Myocyte (in vitro differentiated cells): ENCODE measurements at regions not wholly inside any gene's neighbourhood (a gene's known extent, or its start where the extent isn't known, plus 50 kb on each side); places are given as distances from the start of the nearest gene placed in this dataset.
"Not testable (repeated sequence)": the region's sequence is repeated elsewhere in the genome, so short reads cannot be mapped to it uniquely, and the experiment has no call there.

ENCODE experiments used
- DNase-seq: peaks from one replicate; pipeline ENCODE4 v3.0.0-alpha.2; 2012; ENCODE audit warnings: low read depth

GRCh38 chr10:36872702-36873393 lies 252.6 kb upstream of the ANKRD30A start:
- DNase-seq = no peak

- DNase-seq = no peak
Measured at GRCh38 chr10:36840788-36841187, 284.6 kb upstream of the ANKRD30A start.

GRCh38 chr10:36837416-36837815 lies 288.0 kb upstream of the ANKRD30A start:
- no peak for DNase-seq

GRCh38 chr10:36819781-36820180 lies 305.6 kb upstream of the ANKRD30A start:
- no peak for DNase-seq

- no peak for DNase-seq
Measured at GRCh38 chr10:36817898-36818297, 307.5 kb upstream of the ANKRD30A start.

GRCh38 chr10:36808625-36809362 lies 316.6 kb upstream of the ANKRD30A start:
- no peak for DNase-seq

- DNase-seq = no peak
Measured at GRCh38 chr10:36803229-36803628, 322.2 kb upstream of the ANKRD30A start.

GRCh38 chr10:36802490-36803153 lies 322.8 kb upstream of the ANKRD30A start:
- peak; percentile 11 for DNase-seq

GRCh38 chr10:36801660-36802059 lies 323.7 kb upstream of the ANKRD30A start:
- DNase-seq = no peak

GRCh38 chr10:36794981-36795380 lies 330.4 kb upstream of the ANKRD30A start:
- DNase-seq = no peak

- DNase-seq = no peak
Measured at GRCh38 chr10:36789974-36790373, 335.4 kb upstream of the ANKRD30A start.

GRCh38 chr10:36788152-36788551 lies 337.2 kb upstream of the ANKRD30A start:
- DNase-seq = no peak

- no peak for DNase-seq
Measured at GRCh38 chr10:36783400-36783799, 342.0 kb upstream of the ANKRD30A start.

GRCh38 chr10:36781570-36781969 lies 343.8 kb upstream of the ANKRD30A start:
- DNase-seq = no peak

- no peak for DNase-seq
Measured at GRCh38 chr10:36780158-36780557, 345.2 kb upstream of the ANKRD30A start.

GRCh38 chr10:36779238-36779846 lies 346.1 kb upstream of the ANKRD30A start:
- peak; percentile 72 for DNase-seq

GRCh38 chr10:36778651-36779050 lies 346.7 kb upstream of the ANKRD30A start:
- DNase-seq = no peak

GRCh38 chr10:36773652-36774051 lies 351.7 kb upstream of the ANKRD30A start:
- DNase-seq = no peak

- no peak for DNase-seq
Measured at GRCh38 chr10:36771725-36772124, 353.7 kb upstream of the ANKRD30A start.

- DNase-seq = not testable (repeated sequence)
Measured at GRCh38 chr10:36769741-36770140, 355.7 kb upstream of the ANKRD30A start.

- DNase-seq = no peak
Measured at GRCh38 chr10:36766940-36767339, 358.5 kb upstream of the ANKRD30A start.

GRCh38 chr10:36766415-36766810 lies 359.0 kb upstream of the ANKRD30A start:
- no peak for DNase-seq
